GM18502 (cell line): ENCODE measurements at regions not wholly inside any gene's neighbourhood (a gene's known extent, or its start where the extent isn't known, plus 50 kb on each side); places are given as distances from the start of the nearest gene placed in this dataset.

Experiments used
- ATAC-seq: cut with Tn5 transposase; IDR thresholded peaks from one replicate; pipeline ENCODE4 v1.9.1; 2021; ENCODE audit warnings: mild to moderate bottlenecking; ENCODE audit not compliant: unreplicated experiment, poor library complexity

DNA sequence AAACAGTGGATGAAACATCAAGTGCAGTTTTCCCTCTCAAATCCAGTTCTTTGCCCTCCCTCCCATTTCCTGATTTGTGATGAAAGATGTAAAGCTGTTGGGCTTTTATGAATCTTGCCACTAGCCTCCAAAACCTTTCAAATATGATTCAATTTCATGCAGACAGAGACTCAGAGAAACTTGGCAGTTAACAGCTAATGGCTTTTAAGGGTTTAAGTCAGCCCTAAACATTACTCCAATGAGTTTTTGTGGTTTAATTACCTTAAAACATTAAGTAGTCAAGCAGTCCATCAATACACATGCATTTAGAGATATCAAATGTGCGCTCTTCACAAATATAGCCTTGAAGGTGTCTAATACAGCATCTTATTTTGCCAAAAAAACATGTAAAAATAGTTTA is 1594.0 kb upstream of the GOT2 start:
- ATAC-seq = no peak

- no peak for ATAC-seq
Measured at GRCh38 chr16:60318486-60318885, 1584.4 kb upstream of the GOT2 start.

DNA sequence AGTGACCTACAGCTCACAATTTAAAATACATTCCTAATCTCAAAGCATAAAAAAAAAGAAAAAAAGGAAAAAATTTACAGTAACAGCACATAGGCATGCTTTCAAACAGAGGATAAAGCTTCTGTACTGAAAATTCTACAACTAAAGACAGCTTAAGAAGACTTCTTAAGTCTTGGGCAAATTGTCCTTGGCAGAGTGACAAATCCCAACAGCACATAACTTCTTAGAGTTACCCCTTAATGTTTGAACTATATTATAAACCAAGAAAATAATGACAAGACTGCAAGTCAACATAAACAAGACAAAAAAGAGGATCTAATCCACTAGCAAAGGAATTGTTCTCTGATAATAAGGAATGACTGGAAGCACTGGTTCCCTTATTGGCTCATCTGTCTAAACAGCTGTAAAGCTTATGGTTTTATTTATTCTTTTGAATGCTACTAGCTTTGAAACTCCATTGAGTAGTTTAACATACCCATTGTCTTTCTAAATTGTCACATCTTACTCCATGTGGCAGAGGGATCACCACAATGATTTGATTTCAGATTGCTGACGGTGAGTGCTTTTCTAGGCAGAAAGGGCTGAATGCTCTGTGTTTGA is 1576.8 kb upstream of the GOT2 start:
- no peak for ATAC-seq

DNA sequence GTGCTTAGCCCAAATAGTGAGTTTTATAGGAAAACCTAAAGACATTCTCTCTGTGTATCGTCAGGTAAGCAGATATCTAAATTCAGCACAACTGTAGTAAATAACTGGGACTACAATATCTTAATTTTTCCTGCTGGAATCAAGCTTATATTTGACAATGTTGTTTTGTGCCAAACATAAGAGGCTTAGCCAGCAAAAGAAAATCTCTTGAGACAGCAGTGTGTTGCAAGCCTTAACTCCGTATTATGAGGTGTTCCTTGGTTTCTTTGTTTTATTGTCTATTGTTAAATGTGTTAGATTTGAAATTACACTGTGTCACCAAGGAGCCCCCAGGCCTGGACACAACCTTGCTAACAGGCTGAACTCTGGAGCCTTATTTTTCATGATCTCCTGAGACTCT is 1570.6 kb upstream of the GOT2 start:
- ATAC-seq = no peak

DNA sequence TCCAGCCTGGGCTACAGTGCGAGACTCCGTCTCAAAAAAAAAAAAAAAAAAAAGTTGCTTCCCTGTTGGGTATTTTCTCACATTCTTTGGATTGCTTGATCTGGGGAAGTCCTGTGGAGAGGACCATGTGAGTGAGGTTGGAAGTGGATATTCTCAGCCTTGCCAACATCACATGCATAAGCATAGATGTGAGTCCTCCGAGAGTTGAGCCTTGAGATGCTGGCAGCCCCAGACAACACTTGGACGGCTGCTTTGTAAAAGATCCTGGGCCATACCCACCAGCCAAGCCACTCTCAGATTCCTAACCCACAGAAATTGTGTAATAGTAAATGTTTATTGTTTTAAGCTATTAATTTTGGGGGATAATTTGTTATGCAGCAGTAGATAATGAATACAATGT is 1570.0 kb upstream of the GOT2 start:
- ATAC-seq = no peak

GRCh38 chr16:60302676-60303075 is 1568.6 kb upstream of the GOT2 start:
- ATAC-seq = no peak

DNA sequence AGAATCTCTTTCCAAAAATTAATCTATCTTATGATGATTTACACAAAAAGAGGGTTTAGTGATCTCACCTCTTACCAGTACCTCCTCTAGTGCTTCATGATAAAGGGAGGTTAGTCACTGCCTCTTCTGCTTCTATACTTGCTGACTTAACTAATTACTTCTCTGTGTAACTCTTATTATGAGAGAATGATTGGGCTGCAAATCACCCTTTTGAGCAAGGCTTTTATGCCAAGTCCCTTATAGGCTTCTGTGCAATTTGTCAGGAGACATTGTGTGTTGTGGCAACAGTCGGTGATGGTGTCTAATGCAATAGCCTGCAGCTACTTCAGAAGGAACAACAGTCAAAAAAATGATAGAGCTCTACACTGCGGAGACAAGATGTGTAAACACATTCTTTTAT is 1568.1 kb upstream of the GOT2 start:
- ATAC-seq = no peak

DNA sequence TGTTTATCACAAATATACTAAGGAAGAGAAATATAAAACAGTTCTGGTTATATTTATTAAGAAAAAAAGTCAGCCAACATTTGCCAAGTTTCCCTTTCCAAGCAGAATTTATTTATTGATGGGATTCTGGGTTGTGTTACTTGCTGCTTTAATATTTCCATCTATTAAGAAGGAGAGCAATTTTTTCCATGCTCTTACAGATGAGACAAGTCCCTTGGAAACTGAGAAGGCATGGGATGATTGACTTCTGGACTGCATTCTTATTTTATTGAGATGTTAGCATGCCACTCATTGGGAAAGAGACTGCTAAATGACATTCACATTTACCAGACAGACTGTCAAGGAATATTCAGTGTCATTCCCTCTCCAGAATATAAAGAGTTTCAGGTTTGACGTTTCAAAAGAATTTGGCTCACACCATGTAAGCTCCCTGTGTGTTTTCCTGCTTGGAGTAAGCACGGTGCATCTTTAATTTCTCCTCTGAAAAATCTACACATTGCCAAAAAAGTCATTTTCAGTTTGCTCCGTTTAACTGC is 1565.2 kb upstream of the GOT2 start:
- ATAC-seq = no peak

- no peak for ATAC-seq
Measured at GRCh38 chr16:60295451-60295850, 1561.3 kb upstream of the GOT2 start.

DNA sequence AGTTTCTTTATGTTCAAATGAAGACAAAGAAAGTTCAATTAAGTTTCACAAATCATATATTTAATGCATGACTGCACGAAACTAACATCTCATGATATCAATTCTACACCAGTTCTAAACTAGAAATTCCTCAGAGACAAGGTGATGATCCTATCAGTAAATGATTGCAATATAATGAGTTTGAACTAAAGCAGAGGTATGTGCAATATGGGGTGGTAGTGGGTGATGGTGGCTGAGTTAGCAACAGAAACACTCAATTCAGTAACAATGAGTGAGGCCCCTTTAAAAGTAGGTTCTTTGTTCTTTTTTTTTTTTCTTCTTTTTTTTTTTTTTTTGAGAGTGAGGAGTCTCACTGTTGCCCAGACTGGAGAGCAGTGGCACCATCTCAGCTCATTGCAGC is 1551.7 kb upstream of the GOT2 start:
- no peak for ATAC-seq

DNA sequence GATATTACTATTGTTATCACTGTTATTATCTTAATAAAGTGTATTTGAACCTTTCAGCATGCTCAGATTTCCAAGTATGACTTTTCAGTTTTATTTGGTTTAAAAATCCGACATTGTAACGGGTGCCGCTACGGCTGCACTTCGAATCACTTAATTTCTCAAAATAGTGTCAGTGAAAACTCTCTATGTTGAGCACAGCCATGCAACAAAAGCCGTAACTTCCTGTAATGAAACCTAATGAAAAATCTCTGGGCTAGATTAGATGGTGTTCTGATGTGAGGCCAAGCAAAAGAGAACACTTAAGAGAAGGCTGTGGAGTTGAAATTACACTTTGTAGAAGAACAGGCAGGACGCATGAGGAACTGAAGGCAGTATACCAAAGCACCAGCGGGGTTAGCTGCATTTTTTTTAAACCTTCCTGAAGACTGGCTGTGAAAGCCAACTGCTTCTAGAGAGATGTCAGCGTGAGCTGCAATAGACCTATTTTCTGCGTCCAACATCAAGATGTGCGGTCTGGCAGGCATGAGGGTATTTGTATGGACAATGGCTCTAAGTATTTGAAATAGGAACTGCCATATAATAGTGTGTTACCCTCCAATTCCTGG is 1545.0 kb upstream of the GOT2 start:
- ATAC-seq = no peak

DNA sequence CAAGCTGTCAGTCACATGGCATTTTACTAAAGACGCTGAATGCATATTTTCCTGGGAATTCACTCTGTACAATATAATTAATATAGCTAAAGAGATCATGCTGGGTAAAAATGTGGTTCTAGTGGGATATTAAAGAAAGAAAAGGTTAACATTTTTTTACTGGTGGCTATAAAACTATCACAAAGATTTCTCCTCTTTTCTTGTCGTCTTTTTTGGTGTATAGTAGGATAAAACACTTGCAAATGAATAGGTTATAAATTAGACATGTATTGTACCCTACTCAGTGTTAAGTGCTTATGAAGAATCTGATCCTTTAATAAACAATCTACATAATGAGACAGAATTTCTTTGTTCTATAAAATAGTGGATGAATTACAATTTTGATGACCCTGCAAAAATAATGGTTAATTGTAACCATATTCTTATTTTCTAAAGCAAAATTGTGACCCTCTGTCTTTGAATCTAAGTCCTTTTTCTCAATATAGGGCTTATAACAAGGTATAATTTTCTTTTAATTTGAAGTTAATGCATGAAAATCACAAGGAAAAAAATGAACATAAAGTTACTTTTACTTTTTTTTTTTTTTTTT is 1540.4 kb upstream of the GOT2 start:
- no peak for ATAC-seq

DNA sequence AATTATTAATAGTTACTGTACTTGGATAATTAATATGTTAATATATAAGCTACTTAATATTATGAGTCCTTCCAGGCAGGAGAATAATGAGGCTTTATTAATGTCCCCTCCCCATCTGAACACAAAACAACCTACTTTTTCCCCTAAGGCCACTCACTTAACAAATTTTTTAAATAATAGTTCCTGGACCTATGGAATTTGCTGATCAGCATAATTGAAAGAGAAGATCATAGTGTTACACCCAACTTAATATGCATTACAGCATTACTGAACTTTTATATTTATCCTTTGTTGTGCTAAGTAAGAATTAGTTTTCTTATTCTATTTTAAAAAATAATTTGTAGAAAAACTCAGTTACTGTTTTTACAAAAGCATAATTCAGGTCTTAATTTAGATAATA is 1537.7 kb upstream of the GOT2 start:
- ATAC-seq = no peak

- no peak for ATAC-seq
Measured at GRCh38 chr16:60271025-60271771, 1537.1 kb upstream of the GOT2 start.

GRCh38 chr16:60261425-60261824 is 1527.3 kb upstream of the GOT2 start:
- no peak for ATAC-seq

GRCh38 chr16:60259956-60260355 is 1525.8 kb upstream of the GOT2 start:
- no peak for ATAC-seq

- no peak for ATAC-seq
Measured at GRCh38 chr16:60246086-60246485, 1512.0 kb upstream of the GOT2 start.

GRCh38 chr16:60241671-60242070 is 1507.6 kb upstream of the GOT2 start:
- no peak for ATAC-seq

DNA sequence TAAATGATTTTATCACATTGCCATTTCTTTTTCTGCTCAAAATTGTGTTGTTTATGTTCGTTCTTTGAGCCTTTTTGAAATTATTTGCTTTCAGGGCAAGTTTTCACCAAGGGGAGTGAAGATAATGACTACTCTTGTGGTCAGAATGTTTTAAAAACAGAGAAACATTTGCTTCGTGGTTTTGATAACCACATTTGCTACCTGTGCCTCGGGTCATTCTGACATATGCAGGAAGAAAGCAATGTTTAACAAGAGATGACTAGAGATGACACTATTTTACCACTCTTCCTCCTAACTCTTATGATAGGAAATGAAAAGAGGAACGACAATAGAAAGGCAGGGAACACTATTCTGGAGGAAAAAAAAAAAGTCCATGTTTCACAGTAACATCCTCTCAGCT is 1496.5 kb upstream of the GOT2 start:
- no peak for ATAC-seq

DNA sequence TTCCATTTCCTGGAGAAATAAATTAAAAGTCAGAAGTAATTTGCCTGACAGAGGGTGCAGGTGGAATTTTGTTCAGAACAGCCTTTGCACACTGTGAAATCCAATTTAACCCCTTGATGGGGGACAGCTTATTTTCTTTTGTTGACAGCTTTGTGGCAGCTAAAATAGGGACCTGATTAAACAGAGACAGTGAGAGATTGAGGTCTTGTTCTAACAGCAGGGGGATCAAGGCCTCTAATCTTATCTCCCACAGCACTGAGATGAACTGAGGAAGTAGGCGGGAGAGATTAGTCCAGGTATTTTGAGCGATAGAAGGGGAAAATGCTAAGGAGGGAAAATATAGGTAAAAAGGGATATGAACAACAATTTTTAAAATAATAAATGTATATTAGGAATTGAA is 1491.4 kb upstream of the GOT2 start:
- ATAC-seq = no peak

GRCh38 chr16:60217787-60218186 is 1483.7 kb upstream of the GOT2 start:
- no peak for ATAC-seq
